ENCODE measurements at regions not wholly inside any gene's neighbourhood (a gene's known extent, or its start where the extent isn't known, plus 50 kb on each side); places are given as distances from the start of the nearest gene placed in this dataset.

- TF ChIP-seq, protein P1, sequence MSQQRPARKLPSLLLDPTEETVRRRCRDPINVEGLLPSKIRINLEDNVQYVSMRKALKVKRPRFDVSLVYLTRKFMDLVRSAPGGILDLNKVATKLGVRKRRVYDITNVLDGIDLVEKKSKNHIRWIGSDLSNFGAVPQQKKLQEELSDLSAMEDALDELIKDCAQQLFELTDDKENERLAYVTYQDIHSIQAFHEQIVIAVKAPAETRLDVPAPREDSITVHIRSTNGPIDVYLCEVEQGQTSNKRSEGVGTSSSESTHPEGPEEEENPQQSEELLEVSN (IDR thresholded peaks at IDR 0.05), result no peak
- TF ChIP-seq TAF7 (optimal IDR thresholded peaks at IDR 0.05; ENCODE audit: borderline replicate concordance, low read depth, low read length), result no peak
Observed at GRCh38 chr10:36057731-36058130, 415.6 kb upstream of the FZD8 start (continued).
